ENCODE measurements at regions not wholly inside any gene's neighbourhood (a gene's known extent, or its start where the extent isn't known, plus 50 kb on each side); places are given as distances from the start of the nearest gene placed in this dataset.
"Not testable (repeated sequence)": the region's sequence is repeated elsewhere in the genome, so short reads cannot be mapped to it uniquely, and the experiment has no call there.

- no peak overlapping the region for H3K4me2 ChIP-seq (ENCODE audit: low read depth, low read length)
- H3K36me3 ChIP-seq (replicated peaks; ENCODE audit: insufficient read depth, low read length): no peaks in the 10 kb centered on the region
- no peaks in the 10 kb centered on the region for H3K79me2 ChIP-seq (ENCODE audit: low read length)
- H2AFZ ChIP-seq (ENCODE audit: low read length): no peak overlapping the region
- no peaks in the 10 kb centered on the region for H3K9me3 ChIP-seq (replicated peaks; ENCODE audit: insufficient read depth, low read length)
- no peaks in the 10 kb centered on the region for H3K9me2 ChIP-seq (replicated peaks; ENCODE audit: insufficient read depth, low read length)
- no peaks in the 10 kb centered on the region for H3K27me3 ChIP-seq (replicated peaks; ENCODE audit: insufficient read depth, low read length)
- H4K20me1 ChIP-seq (ENCODE audit: insufficient read depth, low read length): no peaks in the 10 kb centered on the region
- no peak overlapping the region for H3K27ac ChIP-seq (ENCODE audit: low read length)
- no peak overlapping the region for H3K4me3 ChIP-seq (ENCODE audit: low read length)
- no peaks in the 10 kb centered on the region for H3F3A ChIP-seq (ENCODE audit: insufficient read depth, low read length)
- DNase-seq: no peak
- no peak overlapping the region for H3K9ac ChIP-seq (ENCODE audit: low read length)
- TF ChIP-seq EZH2 (optimal IDR thresholded peaks at IDR 0.05; ENCODE audit: low read depth, low read length): no peak
- no peak for TF ChIP-seq EZH2phosphoT487 (IDR thresholded peaks at IDR 0.05; ENCODE audit: low read length)
- TF ChIP-seq CTCF (IDR thresholded peaks at IDR 0.05; ENCODE audit: low read length): no peak
- no peaks in the 10 kb centered on the region for H3K4me1 ChIP-seq (ENCODE audit: low read length)
These were observed 238.3 kb downstream of the GALC start for GRCh38 chr14:87754520-87755223.

GRCh38 chr14:87748558-87748957 lies 244.4 kb downstream of the GALC start:
- no peaks in the 10 kb centered on the region for H3K9me3 ChIP-seq (replicated peaks; ENCODE audit: insufficient read depth, low read length)
- H3K36me3 ChIP-seq (replicated peaks; ENCODE audit: insufficient read depth, low read length): no peaks in the 10 kb centered on the region
- TF ChIP-seq EZH2phosphoT487 (IDR thresholded peaks at IDR 0.05; ENCODE audit: low read length): no peak
- no peak for TF ChIP-seq EZH2 (optimal IDR thresholded peaks at IDR 0.05; ENCODE audit: low read depth, low read length)
- TF ChIP-seq CTCF (IDR thresholded peaks at IDR 0.05; ENCODE audit: low read length): no peak
- no peaks in the 10 kb centered on the region for H3F3A ChIP-seq (ENCODE audit: insufficient read depth, low read length)
- H3K4me3 ChIP-seq (ENCODE audit: low read length): no peak overlapping the region
- H2AFZ ChIP-seq (ENCODE audit: low read length): no peak overlapping the region
- no peaks in the 10 kb centered on the region for H3K4me1 ChIP-seq (ENCODE audit: low read length)
- H3K9me2 ChIP-seq (replicated peaks; ENCODE audit: insufficient read depth, low read length): no peaks in the 10 kb centered on the region
- H4K20me1 ChIP-seq (ENCODE audit: insufficient read depth, low read length): no peaks in the 10 kb centered on the region
- no peaks in the 10 kb centered on the region for H3K27me3 ChIP-seq (replicated peaks; ENCODE audit: insufficient read depth, low read length)
- H3K9ac ChIP-seq (ENCODE audit: low read length): no peak overlapping the region
- no peak overlapping the region for H3K4me2 ChIP-seq (ENCODE audit: low read depth, low read length)
- no peak overlapping the region for H3K27ac ChIP-seq (ENCODE audit: low read length)
- no peak for DNase-seq
- H3K79me2 ChIP-seq (ENCODE audit: low read length): no peaks in the 10 kb centered on the region

GRCh38 chr14:87745507-87746118 lies 247.4 kb downstream of the GALC start:
- H3K9me2 ChIP-seq (replicated peaks; ENCODE audit: insufficient read depth, low read length): no peaks in the 10 kb centered on the region
- no peaks in the 10 kb centered on the region for H3K27me3 ChIP-seq (replicated peaks; ENCODE audit: insufficient read depth, low read length)
- no peaks in the 10 kb centered on the region for H3F3A ChIP-seq (ENCODE audit: insufficient read depth, low read length)
- H3K79me2 ChIP-seq (ENCODE audit: low read length): no peaks in the 10 kb centered on the region
- H3K4me3 ChIP-seq (ENCODE audit: low read length): no peak overlapping the region
- H3K36me3 ChIP-seq (replicated peaks; ENCODE audit: insufficient read depth, low read length): no peaks in the 10 kb centered on the region
- no peak overlapping the region for H3K4me2 ChIP-seq (ENCODE audit: low read depth, low read length)
- TF ChIP-seq CTCF (IDR thresholded peaks at IDR 0.05; ENCODE audit: low read length) (peak; percentile 43), EZH2phosphoT487 (IDR thresholded peaks at IDR 0.05; ENCODE audit: low read length) (no peak), EZH2 (optimal IDR thresholded peaks at IDR 0.05; ENCODE audit: low read depth, low read length) (no peak)
- no peak overlapping the region for H3K9ac ChIP-seq (ENCODE audit: low read length)
- no peak overlapping the region for H2AFZ ChIP-seq (ENCODE audit: low read length)
- DNase-seq: peak; percentile 7
- H3K4me1 ChIP-seq (ENCODE audit: low read length): no peaks in the 10 kb centered on the region
- no peak overlapping the region for H3K27ac ChIP-seq (ENCODE audit: low read length)
- H4K20me1 ChIP-seq (ENCODE audit: insufficient read depth, low read length): no peaks in the 10 kb centered on the region
- H3K9me3 ChIP-seq (replicated peaks; ENCODE audit: insufficient read depth, low read length): no peaks in the 10 kb centered on the region

GRCh38 chr14:87734577-87735360 lies 258.2 kb downstream of the GALC start:
- H3K9ac ChIP-seq (ENCODE audit: low read length); H3K4me3 ChIP-seq (ENCODE audit: low read length); H3K79me2 ChIP-seq (ENCODE audit: low read length); H3K36me3 ChIP-seq (replicated peaks; ENCODE audit: insufficient read depth, low read length); DNase-seq; H3K9me3 ChIP-seq (replicated peaks; ENCODE audit: insufficient read depth, low read length); H3K9me2 ChIP-seq (replicated peaks; ENCODE audit: insufficient read depth, low read length); H3K27me3 ChIP-seq (replicated peaks; ENCODE audit: insufficient read depth, low read length); H3K4me2 ChIP-seq (ENCODE audit: low read depth, low read length); H3K4me1 ChIP-seq (ENCODE audit: low read length); H3K27ac ChIP-seq (ENCODE audit: low read length); H2AFZ ChIP-seq (ENCODE audit: low read length); H3F3A ChIP-seq (ENCODE audit: insufficient read depth, low read length); H4K20me1 ChIP-seq (ENCODE audit: insufficient read depth, low read length): not testable (repeated sequence)

- not testable (repeated sequence) for H2AFZ ChIP-seq (ENCODE audit: low read length); H3F3A ChIP-seq (ENCODE audit: insufficient read depth, low read length); H4K20me1 ChIP-seq (ENCODE audit: insufficient read depth, low read length); H3K4me2 ChIP-seq (ENCODE audit: low read depth, low read length); DNase-seq; H3K9me3 ChIP-seq (replicated peaks; ENCODE audit: insufficient read depth, low read length); H3K27ac ChIP-seq (ENCODE audit: low read length); H3K36me3 ChIP-seq (replicated peaks; ENCODE audit: insufficient read depth, low read length); H3K4me1 ChIP-seq (ENCODE audit: low read length); H3K4me3 ChIP-seq (ENCODE audit: low read length); H3K9ac ChIP-seq (ENCODE audit: low read length); H3K27me3 ChIP-seq (replicated peaks; ENCODE audit: insufficient read depth, low read length); H3K79me2 ChIP-seq (ENCODE audit: low read length); H3K9me2 ChIP-seq (replicated peaks; ENCODE audit: insufficient read depth, low read length)
These were observed 259.9 kb downstream of the GALC start for GRCh38 chr14:87733115-87733514.
